K562 (cell line): ENCODE measurements at regions not wholly inside any gene's neighbourhood (a gene's known extent, or its start where the extent isn't known, plus 50 kb on each side); places are given as distances from the start of the nearest gene placed in this dataset.

Experiments used
- ATAC-seq: fragments of 200-7000 bp; cut with Tn5 transposase; 3 replicates; pipeline ENCODE4 v1.9.1; 2020; ENCODE audit warnings: moderate library complexity
- BruUV-seq: library from RNA; stranded (reverse); fragments of 400-500 nt; replicated peaks from 2 replicates; lab custom pipeline; 2021; lab: Mats Ljungman, UMichigan
- CTCF ChIA-PET: fragments of 300-600 bp; formaldehyde crosslinking; extraction: SDS; loops from one replicate; lab custom pipeline; 2021; ENCODE audit warnings: low intra/inter-chr PET ratio; lab: Yijun Ruan, JAX
- POLR2A ChIA-PET: fragments of 300-600, 350-650 bp; sonication (Branson Sonifier 250); formaldehyde crosslinking; extraction: SDS; loops from one replicate; lab custom pipeline; 2021; ENCODE audit warnings: antibody characterized with exemption, inconsistent platforms; lab: Yijun Ruan, JAX
- DNase-seq, 4 experiments: peaks; one replicate each; pipeline versions ENCODE4 v3.0.0 to v3.0.0-alpha.2; 2011 to 2018; ENCODE audit warnings: low spot score in 3 of 4, mixed read lengths in 3 of 4; ENCODE audit errors: extremely low read depth in 1 of 4
- FAIRE-seq: peaks from 2 replicates; lab custom pipeline; 2011; peaks lifted over from hg19 to GRCh38; lab: Jason Lieb, UNC
- H2AFZ ChIP-seq: 2 replicates; pipeline ENCODE4 v1.6.0; 2011; ENCODE audit warnings: low read depth, low read length, control low read depth, inconsistent platforms
- H3K27ac ChIP-seq: fragments of 200-600 bp; 3 replicates; pipeline ENCODE4 v1.8.0; 2011; ENCODE audit warnings: low read depth, mild to moderate bottlenecking, control low read depth, inconsistent platforms, low read length, moderate library complexity, mixed read lengths; ENCODE audit errors: extremely low read depth
- H3K27me3 ChIP-seq, 2 experiments: fragments of 300-600 bp in 1 of 2; 2 replicates in 1 of 2; 3 replicates in 1 of 2; pipeline versions ENCODE4 v1.6.0 to v1.8.0; 2011; ENCODE audit warnings: inconsistent platforms in 2 of 2, low read length in 2 of 2, mild to moderate bottlenecking in 1 of 2, mixed read lengths in 1 of 2, moderate library complexity in 1 of 2; ENCODE audit not compliant: control insufficient read depth in 2 of 2, insufficient read depth in 2 of 2
- H3K36me3 ChIP-seq: fragments of 300-600 bp; 3 replicates; pipeline ENCODE4 v1.8.0; 2011; ENCODE audit warnings: mild to moderate bottlenecking, low read length, inconsistent platforms; ENCODE audit not compliant: control insufficient read depth, insufficient read depth
- H3K4me1 ChIP-seq, 2 experiments: fragments of 200-600 bp in 1 of 2; replicated peaks in 1 of 2; 2 replicates in 1 of 2; 3 replicates in 1 of 2; pipeline versions ENCODE4 v1.5.1 to v1.8.0; 2011; ENCODE audit warnings: inconsistent platforms in 2 of 2, low read length in 2 of 2, mild to moderate bottlenecking in 1 of 2, mixed read lengths in 1 of 2, moderate library complexity in 1 of 2; ENCODE audit not compliant: control insufficient read depth in 2 of 2, insufficient read depth in 2 of 2
- H3K4me2 ChIP-seq: 2 replicates; pipeline ENCODE4 v1.6.1; 2011; ENCODE audit warnings: low read length, control low read depth, inconsistent platforms, mixed read lengths; ENCODE audit not compliant: insufficient read depth
- H3K4me3 ChIP-seq: fragments of 200-600 bp; sonication (generic), shearing (Covaris generic); 2 replicates; pipeline ENCODE4 v1.5.1; 2016; ENCODE audit warnings: control low read depth, inconsistent platforms
- H3K79me2 ChIP-seq: fragments of 200-600 bp; 3 replicates; pipeline ENCODE4 v1.8.0; 2011; ENCODE audit warnings: low read length, inconsistent platforms; ENCODE audit not compliant: control insufficient read depth, insufficient read depth
- H3K9ac ChIP-seq, 2 experiments: 2 replicates each; pipeline versions ENCODE4 v1.6.0 to v1.6.1; 2011; ENCODE audit warnings: low read depth in 2 of 2, low read length in 2 of 2, control low read depth in 1 of 2, inconsistent platforms in 1 of 2, mild to moderate bottlenecking in 1 of 2, mixed read lengths in 1 of 2; ENCODE audit not compliant: insufficient read depth in 1 of 2
- H3K9me1 ChIP-seq: one replicate; pipeline ENCODE4 v1.6.0; 2011; ENCODE audit warnings: inconsistent platforms, mild to moderate bottlenecking, low read length, moderate library complexity; ENCODE audit not compliant: control insufficient read depth, insufficient read depth
- H3K9me3 ChIP-seq: replicated peaks from 2 replicates; pipeline ENCODE4 v1.5.1; 2011; ENCODE audit warnings: low read depth, low read length, inconsistent platforms; ENCODE audit not compliant: control insufficient read depth, insufficient read depth
- H4K20me1 ChIP-seq: replicated peaks from 2 replicates; pipeline ENCODE4 v1.6.1; 2011; ENCODE audit warnings: low read length, inconsistent platforms, mixed read lengths; ENCODE audit not compliant: control insufficient read depth, insufficient read depth
- ARID4B ChIP-seq: sonication (generic); formaldehyde crosslinking; IDR thresholded peaks from 2 replicates; pipeline ENCODE4 v1.8.0; 2022; ENCODE audit warnings: mild to moderate bottlenecking, missing genetic modification reagents
- FOXJ3 ChIP-seq: sonication (generic); formaldehyde crosslinking; IDR thresholded peaks from 2 replicates; pipeline ENCODE4 v1.4.0; 2020; ENCODE audit warnings: mild to moderate bottlenecking, missing genetic modification reagents
- HINFP ChIP-seq: fragments of 450-650 bp; conservative IDR thresholded peaks from 2 replicates; pipeline ENCODE4 v1.6.1; 2016; ENCODE audit warnings: missing genetic modification characterization, low read depth, mild to moderate bottlenecking, control low read depth, missing compliant biosample characterization
- MEF2D ChIP-seq: conservative IDR thresholded peaks from 2 replicates; pipeline ENCODE4 v1.6.1; 2016; ENCODE audit warnings: low read depth, missing genetic modification characterization, missing compliant biosample characterization
- NCOR1 ChIP-seq: fragments of 450-650 bp; IDR thresholded peaks from 2 replicates; pipeline ENCODE4 v1.6.1; 2016; ENCODE audit warnings: mild to moderate bottlenecking, moderate library complexity
- SOX6 ChIP-seq: fragments of 450-650 bp; IDR thresholded peaks from 2 replicates; pipeline ENCODE4 v1.6.1; 2014; ENCODE audit warnings: mild to moderate bottlenecking
- WHSC1 ChIP-seq: IDR thresholded peaks from one replicate; pipeline ENCODE4 v1.6.1; 2012; ENCODE audit warnings: low read length, control low read depth, inconsistent platforms
- ZFP91 ChIP-seq: sonication (generic); formaldehyde crosslinking; IDR thresholded peaks from 2 replicates; pipeline ENCODE4 v1.8.0; 2022; ENCODE audit warnings: mild to moderate bottlenecking, missing genetic modification reagents
- ZKSCAN1 ChIP-seq: fragments of 150-350 bp; IDR thresholded peaks from 2 replicates; pipeline ENCODE4 v1.6.1; 2016; ENCODE audit warnings: low read depth, low read length
- ZNF140 ChIP-seq: fragments of 250-450 bp; sonication (Bioruptor Pico); IDR thresholded peaks from 2 replicates; pipeline ENCODE4 v1.8.0; 2021; ENCODE audit warnings: moderate library complexity, mild to moderate bottlenecking, inconsistent platforms
- ZNF324 ChIP-seq: fragments of 250-450 bp; sonication (Bioruptor Pico); IDR thresholded peaks from 2 replicates; pipeline ENCODE4 v1.4.0; 2020; ENCODE audit warnings: mild to moderate bottlenecking
- ZNF384 ChIP-seq: IDR thresholded peaks from 2 replicates; pipeline ENCODE4 v1.6.1; 2012; ENCODE audit warnings: low read depth, low read length, improper control_type of control experiment
- ZNF512 ChIP-seq: IDR thresholded peaks from 2 replicates; pipeline ENCODE4 v1.6.1; 2016; ENCODE audit warnings: missing genetic modification characterization, missing compliant biosample characterization
- ZNF707 ChIP-seq: fragments of 250-450 bp; sonication (Bioruptor Pico); conservative IDR thresholded peaks from 2 replicates; pipeline ENCODE4 v1.8.0; 2022; ENCODE audit warnings: inconsistent platforms, mild to moderate bottlenecking, moderate library complexity
- WGBS: fragments of 100-300 bp; shearing (Covaris generic); methylation state at CpG from one replicate; pipeline ENCODE4 v1.1.6; 2016; ENCODE audit warnings: low coverage, mixed read lengths; ENCODE audit not compliant: insufficient coverage; ENCODE audit errors: missing lambda C conversion rate; 5-methylcytosine and 5-hydroxymethylcytosine counted together
- in situ Hi-C: fragments of 300-500 bp; cut with MboI; formaldehyde crosslinking; loops from 4 replicates; pipeline ENCODE4 v1.15.0; 2018; ENCODE audit warnings: inconsistent platforms, mixed read lengths
- intact Hi-C: fragments of 100-400 bp; cut with micrococcal nuclease; formaldehyde crosslinking; loops from 2 replicates; pipeline ENCODE4 v1.14.2; 2022

- Histone ChIP-seq H3K4me1 (no peaks in the 10 kb centered on the region), H3K9me3 (no peaks in the 10 kb centered on the region), H3K4me3 (no peak overlapping the region), H3K9me1 (no peaks in the 10 kb centered on the region), H3K36me3 (no peaks in the 10 kb centered on the region), H3K9ac (no peak overlapping the region), H3K4me2 (no peak overlapping the region), H3K27ac (no peak overlapping the region), H3K27me3 (peaks cover 0 to 6% of the 10 kb centered on the region in 2 experiments; a peak in 3 of 5 replicates), H2AFZ (no peak overlapping the region), H3K79me2 (no peaks in the 10 kb centered on the region), H4K20me1 (no peaks in the 10 kb centered on the region)
- ATAC-seq, result no peak
- BruUV-seq, result no TSS peak
- CTCF ChIA-PET, result no interaction called here
- intact Hi-C loops, result no loop called here
- in situ Hi-C loops, result no loop called here
- 6% methylated on average over 20 of the region's 25 CpGs for WGBS
- no peak for FAIRE-seq
- no peak for DNase-seq
- POLR2A ChIA-PET, result no interaction called here
- TF ChIP-seq ZNF512 (no peak), HINFP (tag) (no peak), ZFP91 (no peak), ZNF384 (no peak), SOX6 (no peak), MEF2D (tag) (no peak), ZNF140 (no peak), ZNF707 (CRISPR knock-in tag) (no peak), FOXJ3 (CRISPR knock-in tag) (no peak), WHSC1 (no peak), ZNF324 (no peak), ZKSCAN1 (no peak), ARID4B (no peak), NCOR1 (no peak)
These were observed 104.2 kb upstream of the CHST15 start for GRCh38 chr10:124197371-124198124.
